ENCODE measurements at regions not wholly inside any gene's neighbourhood (a gene's known extent, or its start where the extent isn't known, plus 50 kb on each side); places are given as distances from the start of the nearest gene placed in this dataset.

DNA sequence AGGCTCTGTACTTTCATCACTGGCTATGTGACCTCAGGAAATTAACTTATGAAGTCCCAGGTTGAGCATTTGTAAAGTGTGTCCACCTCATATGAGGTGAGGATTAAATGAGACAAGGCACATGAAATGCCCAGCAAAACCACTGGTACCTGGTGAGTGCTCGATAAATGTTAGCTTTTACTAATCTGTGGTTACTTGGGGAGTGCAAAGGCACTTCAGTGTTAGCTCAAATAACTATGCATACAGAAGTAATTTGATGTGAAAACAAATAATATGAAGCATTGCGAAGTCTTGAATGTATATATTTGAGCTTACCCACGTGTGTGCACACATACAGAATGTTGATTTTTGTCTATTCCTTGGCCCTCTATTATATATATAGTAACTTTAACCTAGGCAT is 186.3 kb upstream of the TLL1 start:
- Mint-ChIP-seq H3K9me3 (ENCODE audit: insufficient read depth) (no peaks in the 10 kb centered on the region), H3K27me3 (ENCODE audit: low read depth) (no peaks in the 10 kb centered on the region), H3K36me3 (ENCODE audit: low read depth) (no peaks in the 10 kb centered on the region), H3K27ac (no peak overlapping the region), H3K4me1 (ENCODE audit: low read depth) (no peaks in the 10 kb centered on the region), H3K4me3 (no peak overlapping the region)
- ChIA-PET POLR2A (no interaction called here), CTCF (no interaction called here)
- DNase-seq (no peak), ATAC-seq (no peak)

DNA sequence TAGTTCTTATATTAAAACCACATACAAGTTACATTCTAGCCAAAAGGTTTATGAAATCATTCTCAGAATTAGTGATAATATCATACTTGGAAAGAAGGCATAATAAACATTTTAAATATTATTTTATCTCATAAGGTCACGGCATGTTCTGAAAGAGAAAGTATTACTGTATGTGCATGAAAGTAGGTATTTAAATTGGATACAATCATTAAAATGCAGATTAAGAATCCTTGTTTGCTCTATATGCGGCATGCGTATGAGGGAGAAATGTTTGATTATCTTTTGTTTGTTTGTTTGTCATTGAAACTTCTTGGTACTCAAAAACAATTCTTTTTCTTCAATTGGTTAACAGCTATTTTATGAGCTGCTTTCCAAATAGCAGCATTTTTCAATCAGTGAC is 183.9 kb upstream of the TLL1 start:
- Mint-ChIP-seq H3K27me3 (ENCODE audit: low read depth) (no peaks in the 10 kb centered on the region), H3K4me1 (ENCODE audit: low read depth) (no peaks in the 10 kb centered on the region), H3K9me3 (ENCODE audit: insufficient read depth) (no peaks in the 10 kb centered on the region), H3K4me3 (no peak overlapping the region), H3K36me3 (ENCODE audit: low read depth) (no peaks in the 10 kb centered on the region), H3K27ac (no peak overlapping the region)
- ChIA-PET POLR2A (no interaction called here), CTCF (no interaction called here)
- ATAC-seq (no peak), DNase-seq (no peak)

DNA sequence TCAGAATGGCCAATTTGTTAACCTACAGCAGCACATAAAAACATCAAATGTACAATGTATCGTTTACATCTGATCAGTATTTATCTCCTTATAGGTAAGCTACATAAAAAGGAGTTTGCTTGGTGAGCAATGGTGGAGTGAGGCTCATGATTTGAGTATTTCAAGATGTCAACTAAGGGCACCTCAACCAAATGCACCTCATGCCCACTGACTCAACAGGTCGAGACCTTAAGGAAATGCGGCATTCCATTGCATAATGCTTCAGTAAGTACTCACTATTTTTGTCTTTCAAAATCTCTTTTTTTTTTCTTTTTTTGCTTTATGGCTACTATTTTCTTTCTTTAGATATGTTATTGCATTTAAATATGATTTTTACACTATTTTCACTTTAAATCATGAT is 181.0 kb upstream of the TLL1 start:
- no peaks in the 10 kb centered on the region for H3K36me3 Mint-ChIP-seq (ENCODE audit: low read depth)
- no peak overlapping the region for H3K4me3 Mint-ChIP-seq
- no peaks in the 10 kb centered on the region for H3K9me3 Mint-ChIP-seq (ENCODE audit: insufficient read depth)
- DNase-seq = no peak
- CTCF ChIA-PET = no interaction called here
- POLR2A ChIA-PET = no interaction called here
- no peak overlapping the region for H3K27ac Mint-ChIP-seq
- no peaks in the 10 kb centered on the region for H3K27me3 Mint-ChIP-seq (ENCODE audit: low read depth)
- ATAC-seq = no peak
- H3K4me1 Mint-ChIP-seq (ENCODE audit: low read depth) = no peaks in the 10 kb centered on the region

DNA sequence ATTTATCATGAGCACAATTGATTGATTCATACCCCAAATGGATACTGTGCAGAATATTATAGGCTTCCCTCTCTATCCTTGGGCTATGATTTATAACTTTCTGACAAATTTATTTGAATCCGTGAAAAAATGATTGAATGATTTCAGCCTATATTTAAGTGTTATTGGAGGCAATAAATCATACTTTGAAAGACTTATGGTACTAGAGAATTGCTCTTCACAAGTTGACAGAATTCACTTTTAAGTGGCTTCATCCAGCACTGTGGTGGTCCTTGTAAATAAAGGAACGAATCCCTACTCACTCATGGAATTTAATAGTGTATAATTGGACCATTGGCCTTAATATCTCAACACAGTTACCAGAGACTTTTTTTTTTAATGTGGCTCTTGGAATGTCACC is 174.8 kb upstream of the TLL1 start:
- Mint-ChIP-seq H3K27me3 (ENCODE audit: low read depth) (no peaks in the 10 kb centered on the region), H3K27ac (no peak overlapping the region), H3K9me3 (ENCODE audit: insufficient read depth) (no peaks in the 10 kb centered on the region), H3K4me1 (ENCODE audit: low read depth) (no peaks in the 10 kb centered on the region), H3K36me3 (ENCODE audit: low read depth) (no peaks in the 10 kb centered on the region), H3K4me3 (no peak overlapping the region)
- ChIA-PET CTCF (no interaction called here), POLR2A (no interaction called here)
- DNase-seq (no peak), ATAC-seq (no peak)

DNA sequence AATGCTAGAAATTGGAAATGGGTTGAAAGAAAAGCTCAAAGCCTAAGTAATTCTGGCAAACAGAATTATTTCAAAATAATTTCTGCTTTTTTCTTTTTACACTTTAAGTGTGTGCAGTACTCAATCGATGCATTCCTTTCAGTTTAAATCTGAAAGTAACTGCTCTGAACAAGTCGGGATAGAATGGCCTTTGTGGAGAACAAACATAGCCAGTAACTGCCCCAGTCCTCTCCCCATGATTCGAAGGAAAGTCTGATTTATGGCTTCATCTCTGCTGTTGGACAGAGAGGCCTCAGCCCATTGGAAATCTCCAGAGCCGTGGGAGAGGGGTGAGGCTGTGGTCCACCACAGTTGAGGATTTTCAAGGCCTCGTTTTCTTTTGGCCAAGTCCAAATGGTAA is 174.0 kb upstream of the TLL1 start:
- ChIA-PET POLR2A (no interaction called here), CTCF (no interaction called here)
- Mint-ChIP-seq H3K4me1 (ENCODE audit: low read depth) (no peaks in the 10 kb centered on the region), H3K9me3 (ENCODE audit: insufficient read depth) (no peaks in the 10 kb centered on the region), H3K36me3 (ENCODE audit: low read depth) (no peaks in the 10 kb centered on the region), H3K4me3 (no peak overlapping the region), H3K27ac (no peak overlapping the region), H3K27me3 (ENCODE audit: low read depth) (no peaks in the 10 kb centered on the region)
- no peak for ATAC-seq
- DNase-seq = no peak

DNA sequence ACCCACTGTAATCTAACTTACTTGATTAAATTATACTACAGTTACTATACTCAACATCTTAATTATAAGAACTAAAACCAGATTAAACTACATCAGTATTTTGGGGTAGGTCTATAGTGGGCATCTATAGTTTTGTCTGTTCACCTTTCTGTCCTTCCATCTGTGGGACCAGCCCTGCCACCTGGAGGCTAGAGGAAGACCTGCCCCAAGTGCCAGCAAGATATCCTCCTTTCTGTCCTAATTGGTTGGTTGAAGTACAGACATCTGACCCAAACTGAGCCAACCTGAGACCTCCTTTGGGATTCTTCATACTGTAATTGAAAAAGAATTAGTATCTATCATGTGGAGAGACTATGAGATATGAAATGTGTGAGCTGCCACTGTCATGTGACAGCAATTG is 172.2 kb upstream of the TLL1 start:
- H3K4me1 Mint-ChIP-seq (ENCODE audit: low read depth) = no peaks in the 10 kb centered on the region
- ATAC-seq = no peak
- ChIA-PET POLR2A (no interaction called here), CTCF (interaction anchor here (1.6 kb wide), 1 partner anchor 207 kb away, joined by 5 read pairs; no protein-coding TSS in a partner anchor)
- H3K9me3 Mint-ChIP-seq (ENCODE audit: insufficient read depth) = no peaks in the 10 kb centered on the region
- DNase-seq = no peak
- no peak overlapping the region for H3K27ac Mint-ChIP-seq
- H3K4me3 Mint-ChIP-seq = no peak overlapping the region
- H3K36me3 Mint-ChIP-seq (ENCODE audit: low read depth) = no peaks in the 10 kb centered on the region
- H3K27me3 Mint-ChIP-seq (ENCODE audit: low read depth) = no peaks in the 10 kb centered on the region

DNA sequence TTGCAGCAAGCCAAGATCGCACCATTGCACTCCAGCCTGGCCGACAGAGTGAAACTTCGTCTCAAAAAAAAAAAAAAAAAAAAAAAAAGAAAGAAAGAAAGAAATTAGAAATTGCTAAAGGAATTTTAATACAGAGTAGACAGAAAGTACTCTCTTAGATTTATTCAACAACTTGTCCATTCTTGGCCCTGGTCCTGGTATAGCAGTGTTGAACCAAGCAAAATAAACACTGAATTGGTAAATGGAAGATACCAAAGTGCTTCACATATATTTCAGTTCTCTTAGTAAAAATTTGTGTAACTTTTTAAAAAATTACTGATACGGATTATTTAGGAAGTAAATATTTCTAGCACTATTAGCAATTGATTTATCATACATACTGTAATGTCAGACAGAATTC is 165.9 kb upstream of the TLL1 start:
- ChIA-PET CTCF (no interaction called here), POLR2A (no interaction called here)
- no peaks in the 10 kb centered on the region for H3K27me3 Mint-ChIP-seq (ENCODE audit: low read depth)
- H3K36me3 Mint-ChIP-seq (ENCODE audit: low read depth) = no peaks in the 10 kb centered on the region
- ATAC-seq = no peak
- H3K4me1 Mint-ChIP-seq (ENCODE audit: low read depth) = no peaks in the 10 kb centered on the region
- H3K9me3 Mint-ChIP-seq (ENCODE audit: insufficient read depth) = no peaks in the 10 kb centered on the region
- no peak overlapping the region for H3K4me3 Mint-ChIP-seq
- H3K27ac Mint-ChIP-seq = no peak overlapping the region
- no peak for DNase-seq

DNA sequence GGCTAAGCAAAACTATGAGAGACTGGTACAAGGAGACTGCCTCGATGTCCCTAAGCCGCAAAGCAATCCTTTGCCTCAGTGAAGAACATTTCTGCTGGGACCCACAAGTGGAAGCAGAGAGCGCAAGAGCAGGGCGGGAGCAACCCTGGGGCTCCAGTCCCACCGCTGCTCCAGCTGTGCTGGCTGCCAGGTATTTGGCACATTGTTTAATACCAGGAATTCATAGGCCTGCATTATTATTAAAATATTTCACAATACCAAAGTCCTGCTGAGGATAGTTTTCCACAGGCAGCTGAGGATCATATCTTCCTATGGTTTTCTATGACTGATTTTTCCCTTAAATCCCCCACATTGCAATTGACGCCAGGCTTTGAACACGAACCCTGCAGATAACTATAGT is 163.5 kb upstream of the TLL1 start:
- H3K9me3 Mint-ChIP-seq (ENCODE audit: insufficient read depth) = no peaks in the 10 kb centered on the region
- DNase-seq (no peak), ATAC-seq (no peak)
- no peak overlapping the region for H3K4me3 Mint-ChIP-seq
- H3K27me3 Mint-ChIP-seq (ENCODE audit: low read depth) = no peaks in the 10 kb centered on the region
- ChIA-PET CTCF (no interaction called here), POLR2A (no interaction called here)
- no peaks in the 10 kb centered on the region for H3K36me3 Mint-ChIP-seq (ENCODE audit: low read depth)
- no peaks in the 10 kb centered on the region for H3K4me1 Mint-ChIP-seq (ENCODE audit: low read depth)
- H3K27ac Mint-ChIP-seq = no peak overlapping the region

DNA sequence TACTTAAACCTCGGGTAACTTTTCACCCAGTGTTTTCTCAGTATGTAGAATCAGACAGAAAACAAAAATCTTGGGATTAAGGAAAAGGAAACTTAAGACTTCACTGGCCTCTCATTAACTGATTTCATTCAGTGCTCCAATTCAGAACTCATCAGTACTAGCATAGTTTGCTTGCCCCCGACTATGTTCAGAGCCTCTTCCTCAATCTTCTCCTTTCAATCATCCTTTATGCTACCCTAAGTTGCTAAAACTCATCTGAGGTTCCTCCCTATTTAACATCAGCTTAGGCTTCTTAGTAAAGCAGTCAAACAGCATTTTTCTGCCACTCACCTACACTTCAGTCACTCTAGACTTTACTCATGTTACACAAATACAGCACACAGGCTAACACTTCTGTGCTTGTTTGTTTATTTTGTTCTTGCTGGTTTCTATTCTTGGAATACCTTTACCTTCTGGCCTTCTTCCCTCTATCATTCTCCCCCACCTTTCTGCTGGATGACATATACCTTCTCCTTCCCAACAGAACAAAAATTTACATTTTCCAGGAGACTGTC is 163.0 kb upstream of the TLL1 start:
- ChIA-PET POLR2A (no interaction called here), CTCF (no interaction called here)
- Mint-ChIP-seq H3K9me3 (ENCODE audit: insufficient read depth) (no peaks in the 10 kb centered on the region), H3K4me3 (no peak overlapping the region), H3K27ac (no peak overlapping the region), H3K36me3 (ENCODE audit: low read depth) (no peaks in the 10 kb centered on the region), H3K4me1 (ENCODE audit: low read depth) (no peaks in the 10 kb centered on the region), H3K27me3 (ENCODE audit: low read depth) (no peaks in the 10 kb centered on the region)
- DNase-seq = no peak
- no peak for ATAC-seq

DNA sequence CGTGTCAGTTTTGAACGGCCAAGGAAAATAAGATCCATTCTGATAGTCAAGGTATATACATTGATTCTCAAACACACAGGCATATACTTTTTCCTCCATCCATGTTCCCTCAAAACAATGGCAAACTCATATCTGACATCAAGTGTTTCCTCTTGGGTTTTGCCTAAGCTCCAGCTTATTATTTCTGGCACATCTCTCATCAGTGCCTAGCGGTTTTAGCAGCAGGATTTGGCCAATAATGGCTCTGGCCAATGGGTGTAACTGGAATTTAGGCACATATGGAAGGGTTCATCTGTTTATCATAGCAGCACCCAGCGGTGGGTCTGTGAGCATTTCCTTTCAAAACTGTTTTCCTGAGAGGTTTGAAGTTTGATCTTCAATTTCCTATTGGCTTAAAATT is 161.6 kb upstream of the TLL1 start:
- no peaks in the 10 kb centered on the region for H3K9me3 Mint-ChIP-seq (ENCODE audit: insufficient read depth)
- POLR2A ChIA-PET = no interaction called here
- H3K27ac Mint-ChIP-seq = no peak overlapping the region
- CTCF ChIA-PET = no interaction called here
- ATAC-seq = no peak
- no peaks in the 10 kb centered on the region for H3K4me1 Mint-ChIP-seq (ENCODE audit: low read depth)
- no peaks in the 10 kb centered on the region for H3K27me3 Mint-ChIP-seq (ENCODE audit: low read depth)
- H3K4me3 Mint-ChIP-seq = no peak overlapping the region
- no peak for DNase-seq
- no peaks in the 10 kb centered on the region for H3K36me3 Mint-ChIP-seq (ENCODE audit: low read depth)

DNA sequence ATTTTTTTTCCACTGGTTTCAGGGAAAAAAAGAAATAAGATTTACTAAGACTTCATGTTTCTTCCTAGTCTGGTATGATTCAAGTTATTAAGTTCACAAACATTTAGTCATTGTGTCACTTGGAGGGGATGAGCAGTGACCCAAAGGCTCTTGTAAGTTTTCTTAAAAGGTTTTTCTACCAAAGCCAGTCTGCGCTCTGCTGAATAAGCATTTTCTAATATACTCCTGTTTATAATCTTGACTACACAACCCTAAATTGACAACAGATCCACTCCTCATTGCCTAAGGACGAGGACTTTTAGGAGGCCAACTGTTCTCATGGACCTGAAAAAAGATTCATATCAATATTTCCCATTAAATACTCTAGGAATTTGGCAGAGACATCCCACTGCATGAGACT is 161.1 kb upstream of the TLL1 start:
- H3K4me1 Mint-ChIP-seq (ENCODE audit: low read depth) = no peaks in the 10 kb centered on the region
- H3K9me3 Mint-ChIP-seq (ENCODE audit: insufficient read depth) = no peaks in the 10 kb centered on the region
- ChIA-PET CTCF (no interaction called here), POLR2A (no interaction called here)
- DNase-seq = no peak
- ATAC-seq = no peak
- H3K27me3 Mint-ChIP-seq (ENCODE audit: low read depth) = no peaks in the 10 kb centered on the region
- H3K36me3 Mint-ChIP-seq (ENCODE audit: low read depth) = no peaks in the 10 kb centered on the region
- no peak overlapping the region for H3K4me3 Mint-ChIP-seq
- H3K27ac Mint-ChIP-seq = no peak overlapping the region

DNA sequence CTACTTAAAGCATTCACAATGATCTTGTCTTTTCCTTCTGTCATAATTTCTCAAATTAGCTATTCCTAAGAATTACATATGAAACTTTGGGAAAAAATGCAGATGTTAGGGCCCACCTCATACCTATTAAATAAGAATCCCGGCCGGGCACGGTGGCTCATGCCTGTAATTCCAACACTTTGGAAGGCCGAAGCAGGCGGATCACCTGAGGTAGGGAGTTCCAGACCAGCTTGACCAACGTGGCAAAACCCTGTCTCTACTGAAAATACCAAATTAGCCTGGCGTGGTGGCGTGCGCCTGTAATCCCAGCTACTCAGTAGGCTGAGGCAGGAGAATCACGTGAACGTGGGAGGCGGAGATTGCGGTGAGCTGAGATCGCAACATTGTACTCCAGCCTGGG is 158.4 kb upstream of the TLL1 start:
- CTCF ChIA-PET = no interaction called here

DNA sequence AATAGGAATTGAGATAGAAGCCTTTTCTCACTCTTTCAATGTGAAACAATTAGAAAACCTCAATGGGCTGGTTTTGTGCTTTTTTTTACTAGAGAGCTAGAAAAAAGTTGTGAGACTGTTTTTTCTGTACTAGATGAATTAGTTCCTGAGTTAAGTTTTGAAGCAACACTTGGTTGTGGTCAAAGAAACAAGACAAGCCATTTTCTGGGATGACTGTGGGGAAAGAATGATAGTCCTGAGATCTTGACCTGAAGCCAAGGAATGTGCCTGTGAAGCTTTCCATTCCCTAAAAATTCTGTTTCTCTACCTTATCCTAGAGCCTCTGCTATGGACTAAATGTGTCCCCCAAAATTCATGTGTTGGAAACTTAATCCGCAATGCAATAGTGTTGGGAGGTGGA is 157.8 kb upstream of the TLL1 start:
- POLR2A ChIA-PET = no interaction called here
- Mint-ChIP-seq H3K4me3 (no peak overlapping the region), H3K4me1 (ENCODE audit: low read depth) (no peaks in the 10 kb centered on the region), H3K36me3 (ENCODE audit: low read depth) (no peaks in the 10 kb centered on the region), H3K9me3 (ENCODE audit: insufficient read depth) (no peaks in the 10 kb centered on the region), H3K27me3 (ENCODE audit: low read depth) (no peaks in the 10 kb centered on the region), H3K27ac (no peak overlapping the region)
- CTCF ChIA-PET = no interaction called here
- ATAC-seq (no peak), DNase-seq (no peak)

More for the DNA sequence above, 158.4 kb upstream of the TLL1 start:
- Mint-ChIP-seq H3K27me3 (ENCODE audit: low read depth) (no peaks in the 10 kb centered on the region), H3K4me3 (no peak overlapping the region), H3K27ac (no peak overlapping the region), H3K36me3 (ENCODE audit: low read depth) (no peaks in the 10 kb centered on the region), H3K9me3 (ENCODE audit: insufficient read depth) (no peaks in the 10 kb centered on the region), H3K4me1 (ENCODE audit: low read depth) (no peaks in the 10 kb centered on the region)
- POLR2A ChIA-PET = no interaction called here
- no peak for ATAC-seq
- no peak for DNase-seq

Measured in activated CD8-positive, alpha-beta T cell treated with anti-CD3 and anti-CD28 coated beads, Interleukin-2, amount 10 ng/mL, durations not matched to agents 7 days and 5 days (primary cell).